ENCODE measurements at regions not wholly inside any gene's neighbourhood (a gene's known extent, or its start where the extent isn't known, plus 50 kb on each side); places are given as distances from the start of the nearest gene placed in this dataset.
A peak's percentile ranks its signal among the peaks of the same experiment; 100 is the strongest.
"Not testable (repeated sequence)": the region's sequence is repeated elsewhere in the genome, so short reads cannot be mapped to it uniquely, and the experiment has no call there.

DNA sequence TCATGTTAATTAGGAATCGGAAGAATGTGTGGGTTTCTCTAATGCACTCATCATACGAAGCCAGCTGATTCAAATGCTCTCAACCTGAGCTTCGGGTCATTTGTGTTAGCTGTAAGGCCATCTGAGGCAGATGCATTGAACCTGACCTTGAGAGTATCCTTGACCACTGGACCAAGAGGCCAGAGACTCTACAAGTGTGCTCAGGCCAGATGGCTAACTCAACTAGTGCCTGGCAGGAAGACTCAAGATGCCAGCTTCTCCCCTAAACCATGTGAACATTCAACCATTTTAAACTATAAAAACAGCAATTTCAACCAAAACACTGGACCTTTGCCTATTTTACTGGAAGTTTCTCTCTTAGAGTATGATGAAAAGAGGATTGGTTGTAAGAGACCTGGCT is 168.6 kb upstream of the CDH4 start:
- DNase-seq = no peak

DNA sequence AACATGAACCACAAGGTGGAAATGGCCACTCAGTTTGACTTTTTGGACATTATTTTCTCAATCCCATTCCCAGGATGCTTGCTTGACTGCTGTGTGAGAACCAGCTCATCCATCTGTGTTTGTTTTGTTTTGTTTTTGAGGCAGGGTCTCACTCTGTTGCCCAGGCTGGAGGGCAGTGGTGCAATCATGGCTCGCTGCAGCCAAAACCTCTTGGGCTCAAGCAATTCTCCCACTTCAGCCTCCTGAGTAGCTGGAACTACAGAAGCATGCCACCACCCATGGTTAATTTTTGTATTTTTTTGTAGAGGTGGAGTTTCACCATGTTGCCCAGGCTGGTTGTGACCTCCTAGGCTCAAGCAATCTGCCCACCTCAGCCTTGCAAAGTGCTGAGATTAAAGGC is 166.0 kb upstream of the CDH4 start:
- no peak for DNase-seq

- DNase-seq = no peak
Measured at GRCh38 chr20:61090541-61090940, 161.5 kb upstream of the CDH4 start.

GRCh38 chr20:61092251-61092650 is 159.8 kb upstream of the CDH4 start:
- no peak for DNase-seq

DNA sequence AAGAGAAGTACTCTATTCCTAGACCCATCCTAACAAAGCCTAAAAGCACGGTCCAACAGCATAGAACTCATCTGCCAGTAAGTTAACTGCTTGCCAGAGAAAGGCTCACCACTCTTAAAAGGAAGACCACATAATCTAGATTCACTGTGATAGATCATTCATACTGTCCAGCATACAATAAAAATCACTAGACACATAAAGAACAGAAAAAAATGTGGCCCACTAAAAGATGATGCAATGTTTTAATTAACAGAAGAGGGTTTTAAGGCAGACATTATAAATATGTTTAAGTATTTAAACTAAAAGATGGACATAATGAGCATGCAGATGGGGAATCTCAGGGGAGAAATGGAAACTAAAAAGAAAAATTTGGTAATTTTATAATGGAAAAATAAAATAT is 157.5 kb upstream of the CDH4 start:
- DNase-seq = no peak

- DNase-seq = no peak
Measured at GRCh38 chr20:61096463-61096862, 155.6 kb upstream of the CDH4 start.

DNA sequence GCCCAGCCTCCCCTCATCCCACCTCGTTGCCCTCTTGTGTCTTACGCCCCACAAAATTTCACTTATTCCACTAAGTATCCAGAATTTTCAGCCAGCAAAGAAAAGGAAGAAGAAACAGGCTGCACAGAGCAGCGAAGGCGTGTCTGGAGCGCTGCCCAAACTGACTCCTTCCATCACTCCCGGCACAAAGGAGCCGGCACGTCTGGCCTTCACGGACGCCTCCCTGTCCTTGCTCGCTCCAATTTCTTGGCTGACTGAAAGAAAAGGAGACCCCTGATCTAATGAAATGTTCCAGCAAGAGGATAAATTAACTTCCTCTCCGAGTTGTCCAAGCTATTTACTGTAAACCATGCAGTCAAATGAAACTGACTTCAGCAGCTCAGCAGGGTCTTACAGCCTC is 152.3 kb upstream of the CDH4 start:
- no peak for DNase-seq

GRCh38 chr20:61100489-61100888 is 151.6 kb upstream of the CDH4 start:
- no peak for DNase-seq

- DNase-seq = not testable (repeated sequence)
Measured at GRCh38 chr20:61101321-61101720, 150.7 kb upstream of the CDH4 start.

- no peak for DNase-seq
Measured at GRCh38 chr20:61104232-61104631, 147.8 kb upstream of the CDH4 start.

GRCh38 chr20:61105395-61105794 is 146.7 kb upstream of the CDH4 start:
- no peak for DNase-seq

- no peak for DNase-seq
Measured at GRCh38 chr20:61106438-61106837, 145.6 kb upstream of the CDH4 start.

- no peak for DNase-seq
Measured at GRCh38 chr20:61109221-61109805, 142.7 kb upstream of the CDH4 start.

- no peak for DNase-seq
Measured at GRCh38 chr20:61112515-61112914, 139.5 kb upstream of the CDH4 start.

GRCh38 chr20:61113731-61114130 is 138.3 kb upstream of the CDH4 start:
- no peak for DNase-seq

GRCh38 chr20:61114493-61115175 is 137.4 kb upstream of the CDH4 start:
- DNase-seq = no peak

DNA sequence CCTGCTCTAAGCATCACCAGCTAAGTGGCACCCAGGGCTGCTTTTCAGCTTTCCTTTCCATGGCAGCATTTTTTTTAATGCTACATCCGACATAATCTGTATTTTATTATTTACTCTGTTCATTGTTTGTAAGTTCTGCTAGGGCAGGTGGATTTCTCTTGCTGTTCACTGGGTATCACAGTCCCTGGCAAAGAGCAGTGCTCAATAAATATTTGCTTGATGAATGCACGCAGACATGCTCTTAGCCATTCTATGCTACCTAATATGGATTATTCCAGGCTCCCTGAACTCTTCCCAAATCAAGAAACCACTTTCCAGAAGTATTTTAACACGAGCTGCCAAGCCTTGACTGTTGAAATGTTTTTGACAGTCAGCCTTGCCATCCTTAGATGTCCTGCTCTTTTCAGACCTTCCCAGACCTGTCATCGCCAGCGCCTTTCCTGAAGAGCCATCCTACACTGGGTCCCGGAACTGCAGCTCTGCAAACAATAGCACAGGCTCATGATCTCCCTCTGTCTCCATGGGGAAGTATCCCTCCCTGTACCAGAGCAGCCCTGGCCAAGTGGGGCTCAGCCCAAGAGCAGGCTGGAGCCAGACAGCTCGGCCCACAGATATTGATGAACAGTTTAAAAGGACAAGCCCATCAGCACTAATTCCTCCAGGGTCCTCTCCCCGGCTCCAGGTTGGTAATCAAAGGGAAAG is 136.5 kb upstream of the CDH4 start:
- DNase-seq = no peak

GRCh38 chr20:61117725-61118124 is 134.3 kb upstream of the CDH4 start:
- no peak for DNase-seq

DNA sequence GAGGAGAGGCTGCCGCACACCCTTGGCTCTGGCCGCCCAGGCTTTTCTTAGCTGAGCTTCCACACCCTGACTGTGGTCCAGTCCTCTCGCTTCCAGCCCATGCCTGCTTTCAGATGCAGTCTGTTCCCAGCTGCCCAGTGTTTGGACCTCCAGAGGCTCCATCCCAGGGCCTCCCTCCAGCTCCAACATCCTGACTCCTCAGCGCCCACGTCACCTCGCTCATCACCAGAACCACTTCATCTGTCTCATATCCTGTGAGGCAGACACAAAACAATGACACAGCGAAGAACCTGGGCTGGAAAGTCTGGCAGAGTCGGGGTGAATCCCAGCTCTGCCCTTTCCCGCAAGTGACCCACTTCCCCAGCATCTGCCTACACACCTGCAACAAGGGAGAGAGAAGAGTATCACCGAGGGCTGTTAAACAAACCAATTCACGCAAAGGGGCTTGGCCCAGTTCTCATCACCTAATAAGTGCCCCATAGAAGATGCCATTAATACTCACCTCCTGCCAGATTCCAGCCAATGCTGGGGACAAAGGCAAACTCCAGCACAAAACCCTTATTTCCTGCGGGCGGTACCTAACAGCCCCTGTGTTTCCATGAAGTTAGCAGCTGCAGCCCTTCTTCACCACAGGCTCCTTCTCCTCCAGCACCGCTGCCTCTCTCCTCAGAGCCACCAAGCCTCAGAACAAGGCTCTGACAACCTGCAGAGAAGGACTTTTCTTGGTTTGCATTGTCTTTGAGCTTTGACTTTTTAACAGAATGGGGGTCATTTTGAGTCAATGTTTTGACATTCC is 133.4 kb upstream of the CDH4 start:
- DNase-seq = no peak

DNA sequence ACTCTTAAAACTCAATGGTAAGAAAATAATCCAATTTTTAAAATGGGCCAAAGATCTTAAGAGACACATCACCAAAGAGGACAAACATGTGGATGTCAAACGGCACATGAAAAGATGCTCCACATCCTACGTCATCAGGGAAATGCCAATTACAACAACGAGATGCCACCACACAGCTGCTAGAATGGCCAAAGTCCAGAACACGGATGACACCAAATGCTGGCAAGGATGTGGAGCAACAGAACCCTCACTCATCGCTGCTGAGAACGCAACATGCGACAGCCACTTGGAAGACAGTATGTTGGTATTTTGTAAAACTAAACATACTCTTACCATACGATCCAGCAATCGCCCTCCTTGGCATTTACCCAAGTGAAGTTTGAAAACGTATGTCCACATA is 132.8 kb upstream of the CDH4 start:
- no peak for DNase-seq

DNA sequence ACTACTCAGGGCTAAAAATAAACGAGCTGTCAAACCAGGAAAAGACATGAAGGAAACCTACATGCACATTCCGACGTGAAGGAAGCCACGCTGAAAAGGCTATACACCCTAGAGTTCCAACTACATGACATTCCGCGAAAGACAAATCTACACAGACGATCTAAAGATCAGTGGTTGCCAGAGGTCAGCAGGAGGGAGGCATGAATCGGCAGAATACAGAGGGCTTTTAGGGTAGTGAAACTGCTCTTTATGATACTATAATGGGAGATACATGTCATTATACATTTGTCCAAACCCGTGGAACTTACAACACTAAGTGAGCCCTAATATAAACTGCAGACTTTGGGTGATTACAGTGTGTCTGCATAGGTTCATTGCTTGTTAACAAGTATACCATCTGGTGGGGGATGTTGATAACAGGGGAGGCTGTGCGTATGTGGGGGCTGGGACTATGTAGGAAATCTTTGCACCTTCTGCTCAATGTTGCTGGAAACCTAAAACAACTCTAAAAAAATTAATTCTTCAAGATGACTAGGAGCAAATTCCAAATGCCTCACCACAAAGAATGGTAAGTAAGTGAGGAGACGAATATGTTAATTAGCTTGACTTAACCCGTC is 132.2 kb upstream of the CDH4 start:
- DNase-seq = no peak

DNA sequence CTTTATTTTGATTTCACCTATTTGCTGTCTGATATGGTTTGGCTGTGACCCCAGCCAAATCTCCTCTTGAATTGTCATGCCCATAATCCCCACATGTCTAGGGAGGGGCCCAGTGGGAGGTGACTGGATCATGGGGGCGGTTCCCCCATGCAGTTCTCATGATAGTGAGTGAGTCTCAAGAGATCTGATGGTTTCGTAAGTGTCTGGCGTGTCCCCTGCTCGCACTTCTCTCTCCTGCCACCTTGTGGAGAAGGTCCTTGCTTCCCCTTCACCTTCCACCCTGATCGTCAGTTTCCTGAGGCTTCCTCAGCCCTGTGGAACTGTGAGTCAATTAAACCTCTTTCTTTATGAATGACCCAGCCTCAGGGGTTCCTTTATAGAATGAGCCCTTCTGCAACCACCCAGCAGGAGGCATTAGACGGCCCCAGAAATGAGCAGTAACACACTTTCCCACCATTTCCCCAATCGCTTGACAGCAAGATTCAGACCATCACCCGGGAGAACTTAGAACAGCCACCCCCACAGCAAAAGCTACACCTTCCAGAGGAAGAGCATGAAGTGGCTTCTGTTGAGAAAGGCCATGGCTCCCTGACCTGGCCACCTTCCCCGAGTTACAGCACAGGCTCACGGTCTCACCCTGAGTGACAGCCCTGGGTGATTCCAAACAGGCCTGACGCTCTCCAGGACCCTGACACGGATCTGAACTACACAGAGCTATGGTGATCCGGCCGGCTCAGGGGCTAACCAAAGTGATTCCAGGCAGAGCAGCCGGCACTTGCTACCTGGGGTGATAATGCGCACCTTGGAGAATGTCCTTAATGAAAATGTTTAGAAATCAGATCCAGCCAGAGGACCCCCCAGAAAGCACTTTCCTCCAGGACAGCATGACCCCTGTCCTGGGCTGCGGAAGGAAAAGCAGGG is 131.2 kb upstream of the CDH4 start:
- peak; percentile 33 for DNase-seq
